K562 (cell line): ENCODE measurements at regions not wholly inside any gene's neighbourhood (a gene's known extent, or its start where the extent isn't known, plus 50 kb on each side); places are given as distances from the start of the nearest gene placed in this dataset.

Source experiments
- ATAC-seq: fragments of 200-7000 bp; cut with Tn5 transposase; 3 replicates; pipeline ENCODE4 v1.9.1; 2020; ENCODE audit warnings: moderate library complexity
- BruUV-seq: library from RNA; stranded (reverse); fragments of 400-500 nt; replicated peaks from 2 replicates; lab custom pipeline; 2021; lab: Mats Ljungman, UMichigan
- CTCF ChIA-PET: fragments of 300-600 bp; formaldehyde crosslinking; extraction: SDS; loops from one replicate; lab custom pipeline; 2021; ENCODE audit warnings: low intra/inter-chr PET ratio; lab: Yijun Ruan, JAX
- POLR2A ChIA-PET: fragments of 300-600, 350-650 bp; sonication (Branson Sonifier 250); formaldehyde crosslinking; extraction: SDS; loops from one replicate; lab custom pipeline; 2021; ENCODE audit warnings: antibody characterized with exemption, inconsistent platforms; lab: Yijun Ruan, JAX
- DNase-seq, 4 experiments: peaks; one replicate each; pipeline versions ENCODE4 v3.0.0 to v3.0.0-alpha.2; 2011 to 2018; ENCODE audit warnings: low spot score in 3 of 4, mixed read lengths in 3 of 4; ENCODE audit errors: extremely low read depth in 1 of 4
- FAIRE-seq: peaks from 2 replicates; lab custom pipeline; 2011; peaks lifted over from hg19 to GRCh38; lab: Jason Lieb, UNC
- H2AFZ ChIP-seq: 2 replicates; pipeline ENCODE4 v1.6.0; 2011; ENCODE audit warnings: low read depth, low read length, control low read depth, inconsistent platforms
- H3K27ac ChIP-seq: fragments of 200-600 bp; 3 replicates; pipeline ENCODE4 v1.8.0; 2011; ENCODE audit warnings: low read depth, mild to moderate bottlenecking, control low read depth, inconsistent platforms, low read length, moderate library complexity, mixed read lengths; ENCODE audit errors: extremely low read depth
- H3K27me3 ChIP-seq, 2 experiments: fragments of 300-600 bp in 1 of 2; 2 replicates in 1 of 2; 3 replicates in 1 of 2; pipeline versions ENCODE4 v1.6.0 to v1.8.0; 2011; ENCODE audit warnings: inconsistent platforms in 2 of 2, low read length in 2 of 2, mild to moderate bottlenecking in 1 of 2, mixed read lengths in 1 of 2, moderate library complexity in 1 of 2; ENCODE audit not compliant: control insufficient read depth in 2 of 2, insufficient read depth in 2 of 2
- H3K36me3 ChIP-seq: fragments of 300-600 bp; 3 replicates; pipeline ENCODE4 v1.8.0; 2011; ENCODE audit warnings: mild to moderate bottlenecking, low read length, inconsistent platforms; ENCODE audit not compliant: control insufficient read depth, insufficient read depth
- H3K4me1 ChIP-seq, 2 experiments: fragments of 200-600 bp in 1 of 2; replicated peaks in 1 of 2; 2 replicates in 1 of 2; 3 replicates in 1 of 2; pipeline versions ENCODE4 v1.5.1 to v1.8.0; 2011; ENCODE audit warnings: inconsistent platforms in 2 of 2, low read length in 2 of 2, mild to moderate bottlenecking in 1 of 2, mixed read lengths in 1 of 2, moderate library complexity in 1 of 2; ENCODE audit not compliant: control insufficient read depth in 2 of 2, insufficient read depth in 2 of 2
- H3K4me2 ChIP-seq: 2 replicates; pipeline ENCODE4 v1.6.1; 2011; ENCODE audit warnings: low read length, control low read depth, inconsistent platforms, mixed read lengths; ENCODE audit not compliant: insufficient read depth
- H3K4me3 ChIP-seq: fragments of 200-600 bp; sonication (generic), shearing (Covaris generic); 2 replicates; pipeline ENCODE4 v1.5.1; 2016; ENCODE audit warnings: control low read depth, inconsistent platforms
- H3K79me2 ChIP-seq: fragments of 200-600 bp; 3 replicates; pipeline ENCODE4 v1.8.0; 2011; ENCODE audit warnings: low read length, inconsistent platforms; ENCODE audit not compliant: control insufficient read depth, insufficient read depth
- H3K9ac ChIP-seq, 2 experiments: 2 replicates each; pipeline versions ENCODE4 v1.6.0 to v1.6.1; 2011; ENCODE audit warnings: low read depth in 2 of 2, low read length in 2 of 2, control low read depth in 1 of 2, inconsistent platforms in 1 of 2, mild to moderate bottlenecking in 1 of 2, mixed read lengths in 1 of 2; ENCODE audit not compliant: insufficient read depth in 1 of 2
- H3K9me1 ChIP-seq: one replicate; pipeline ENCODE4 v1.6.0; 2011; ENCODE audit warnings: inconsistent platforms, mild to moderate bottlenecking, low read length, moderate library complexity; ENCODE audit not compliant: control insufficient read depth, insufficient read depth
- H3K9me3 ChIP-seq: replicated peaks from 2 replicates; pipeline ENCODE4 v1.5.1; 2011; ENCODE audit warnings: low read depth, low read length, inconsistent platforms; ENCODE audit not compliant: control insufficient read depth, insufficient read depth
- H4K20me1 ChIP-seq: replicated peaks from 2 replicates; pipeline ENCODE4 v1.6.1; 2011; ENCODE audit warnings: low read length, inconsistent platforms, mixed read lengths; ENCODE audit not compliant: control insufficient read depth, insufficient read depth
- ADNP ChIP-seq: fragments of 200-800 bp; sonication (Bioruptor generic); IDR thresholded peaks from 2 replicates; pipeline ENCODE4 v1.6.1; 2016; ENCODE audit warnings: missing genetic modification characterization, missing compliant biosample characterization
- MAFF ChIP-seq: IDR thresholded peaks from 2 replicates; pipeline ENCODE4 v1.6.1; 2012; ENCODE audit warnings: low read length, improper control_type of control experiment
- NR3C1 ChIP-seq: sonication (generic); formaldehyde crosslinking; IDR thresholded peaks from 2 replicates; pipeline ENCODE4 v1.8.1; 2022; ENCODE audit warnings: missing genetic modification reagents
- POLR2A ChIP-seq: fragments of 450-650 bp; conservative IDR thresholded peaks from 2 replicates; pipeline ENCODE4 v1.6.1; 2016
- POLR2G ChIP-seq: fragments of 200-400 bp; formaldehyde crosslinking; IDR thresholded peaks from 2 replicates; pipeline ENCODE4 v1.6.1; 2017; ENCODE audit warnings: low read depth, mild to moderate bottlenecking, antibody characterized with exemption, low read length, moderate library complexity
- POU5F1 ChIP-seq: fragments of 150-350 bp; IDR thresholded peaks from 2 replicates; pipeline ENCODE4 v1.6.1; 2014; ENCODE audit warnings: borderline replicate concordance, low read length, low read depth, mild to moderate bottlenecking; ENCODE audit not compliant: partially characterized antibody
- ZBTB5 ChIP-seq: fragments of 450-650 bp; IDR thresholded peaks from 2 replicates; pipeline ENCODE4 v1.6.1; 2017; ENCODE audit warnings: antibody characterized with exemption
- ZNF143 ChIP-seq: sonication (generic); formaldehyde crosslinking; IDR thresholded peaks from 2 replicates; pipeline ENCODE4 v1.9.0; 2022; ENCODE audit warnings: mild to moderate bottlenecking, missing genetic modification reagents
- whole genome bisulfite sequencing: fragments of 100-300 bp; shearing (Covaris generic); methylation state at CpG from one replicate; pipeline ENCODE4 v1.1.6; 2016; ENCODE audit warnings: low coverage, mixed read lengths; ENCODE audit not compliant: insufficient coverage; ENCODE audit errors: missing lambda C conversion rate; 5-methylcytosine and 5-hydroxymethylcytosine counted together
- in situ Hi-C: fragments of 300-500 bp; cut with MboI; formaldehyde crosslinking; loops from 4 replicates; pipeline ENCODE4 v1.15.0; 2018; ENCODE audit warnings: inconsistent platforms, mixed read lengths
- intact Hi-C: fragments of 100-400 bp; cut with micrococcal nuclease; formaldehyde crosslinking; loops from 2 replicates; pipeline ENCODE4 v1.14.2; 2022

DNA sequence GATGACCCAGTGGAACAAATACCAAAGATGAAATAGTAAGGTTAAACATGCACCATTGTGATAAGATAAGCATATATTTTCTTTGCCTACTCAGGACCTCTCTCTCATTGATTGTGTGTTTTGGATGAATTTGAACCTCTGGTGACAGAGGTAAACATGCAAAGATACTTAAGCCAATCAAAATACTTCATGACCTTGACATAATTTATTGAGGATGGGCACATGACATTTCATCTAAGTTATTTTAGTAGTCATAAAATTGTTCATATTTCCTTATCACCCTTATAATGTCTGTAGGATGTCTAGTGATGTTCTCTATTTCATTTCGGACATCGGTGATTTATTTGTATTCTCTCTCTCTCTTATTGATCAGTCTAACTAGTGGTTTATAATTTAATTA lies 88.3 kb upstream of the WDR72 start:
- Histone ChIP-seq H3K27ac (no peak overlapping the region), H3K9me1 (no peaks in the 10 kb centered on the region), H3K27me3 (no peaks in the 10 kb centered on the region), H3K4me1 (no peaks in the 10 kb centered on the region), H3K4me2 (no peak overlapping the region), H3K79me2 (no peaks in the 10 kb centered on the region), H3K36me3 (no peaks in the 10 kb centered on the region), H3K4me3 (no peak overlapping the region), H2AFZ (no peak overlapping the region), H3K9me3 (peaks cover 1% of the 10 kb centered on the region; the same call in 1 of the 2 replicates), H4K20me1 (no peaks in the 10 kb centered on the region), H3K9ac (no peak overlapping the region)
- WGBS = 0% methylated on average over 2 of the region's 2 CpGs
- ChIA-PET POLR2A (no interaction called here), CTCF (no interaction called here)
- FAIRE-seq (no peak), DNase-seq (no peak), ATAC-seq (no peak)
- no TSS peak for BruUV-seq
- TF ChIP-seq ZNF143 (CRISPR knock-in tag) (no peak), POLR2G (no peak), NR3C1 (CRISPR knock-in tag) (no peak), ZBTB5 (no peak), MAFF (no peak), POLR2A (no peak), ADNP (tag) (no peak), POU5F1 (no peak)
- intact Hi-C loops (no loop called here), in situ Hi-C loops (no loop called here)
